ENCODE measurements at regions not wholly inside any gene's neighbourhood (a gene's known extent, or its start where the extent isn't known, plus 50 kb on each side); places are given as distances from the start of the nearest gene placed in this dataset.

DNA sequence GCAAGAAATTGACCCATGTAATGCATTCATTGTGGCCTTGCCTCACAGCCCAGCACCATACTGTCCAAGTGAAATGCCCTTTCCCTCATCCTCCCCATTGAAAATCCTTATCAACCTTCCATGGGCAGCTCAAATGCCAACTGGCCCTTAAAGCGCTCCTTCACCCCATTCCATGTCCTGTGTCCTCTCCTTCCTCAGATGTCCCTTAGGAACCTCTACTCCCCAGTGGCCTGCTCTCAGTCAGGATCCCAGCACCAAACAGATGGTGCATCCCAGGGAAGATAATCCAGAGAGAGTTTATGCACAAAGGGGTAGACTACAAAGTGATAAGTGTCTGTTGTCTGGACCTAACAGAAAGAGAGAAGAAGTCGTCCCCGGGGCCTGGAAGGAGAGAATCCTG, 407.4 kb upstream of the ZNF507 start:
- Histone ChIP-seq H3K4me2 (no peak overlapping the region), H3K27me3 (ENCODE audit: insufficient read depth) (no peaks in the 10 kb centered on the region), H3K4me3 (ENCODE audit: low read depth in 2 of 2, low read length in 1 of 2) (no peak overlapping the region), H2AFZ (ENCODE audit: low read depth) (no peak overlapping the region), H3F3A (replicated peaks; ENCODE audit: insufficient read depth) (no peaks in the 10 kb centered on the region), H3K27ac (ENCODE audit: low read depth in 2 of 2, low read length in 1 of 2) (no peak overlapping the region), H3K36me3 (replicated peaks in 1 of 2; ENCODE audit: control insufficient read depth in 1 of 2, insufficient read depth in 2 of 2, low read length in 1 of 2) (no peaks in the 10 kb centered on the region), H3K4me1 (ENCODE audit: control insufficient read depth in 1 of 2, insufficient read depth in 2 of 2, low read depth in 1 of 2, low read length in 1 of 2) (peaks cover 0 to 3% of the 10 kb centered on the region in 2 experiments; a peak in 2 of 4 replicates), H3K79me2 (ENCODE audit: insufficient read depth) (no peaks in the 10 kb centered on the region), H4K20me1 (ENCODE audit: insufficient read depth) (no peaks in the 10 kb centered on the region), H3K9me3 (no peaks in the 10 kb centered on the region), H3K9me2 (no peaks in the 10 kb centered on the region), H3K9ac (no peak overlapping the region)
- CTCF ChIA-PET: no interaction called here
- DNase-seq: no peak
- POLR2A ChIA-PET: no interaction called here
- TF ChIP-seq FOXM1 (IDR thresholded peaks at IDR 0.05; ENCODE audit: low read depth) (no peak), TCF12 (IDR thresholded peaks at IDR 0.05) (no peak), MXI1 (IDR thresholded peaks at IDR 0.05; ENCODE audit: low read depth, low read length) (no peak), RXRA (IDR thresholded peaks at IDR 0.05; ENCODE audit: borderline replicate concordance, low read depth) (no peak), EP300 (IDR thresholded peaks at IDR 0.05; ENCODE audit: borderline replicate concordance in 1 of 2, low read depth in 1 of 2, low read length in 1 of 2) (no peak), RAD21 (IDR thresholded peaks at IDR 0.05; ENCODE audit: low read length) (no peak), ZBTB33 (IDR thresholded peaks at IDR 0.05; ENCODE audit: borderline replicate concordance, low read depth) (no peak), USF1 (IDR thresholded peaks at IDR 0.05; ENCODE audit: borderline replicate concordance, low read depth) (no peak)
- TF ChIP-seq, protein P1, sequence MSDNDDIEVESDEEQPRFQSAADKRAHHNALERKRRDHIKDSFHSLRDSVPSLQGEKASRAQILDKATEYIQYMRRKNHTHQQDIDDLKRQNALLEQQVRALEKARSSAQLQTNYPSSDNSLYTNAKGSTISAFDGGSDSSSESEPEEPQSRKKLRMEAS (IDR thresholded peaks at IDR 0.05; ENCODE audit: low read depth): no peak
- TF ChIP-seq, protein P2, sequence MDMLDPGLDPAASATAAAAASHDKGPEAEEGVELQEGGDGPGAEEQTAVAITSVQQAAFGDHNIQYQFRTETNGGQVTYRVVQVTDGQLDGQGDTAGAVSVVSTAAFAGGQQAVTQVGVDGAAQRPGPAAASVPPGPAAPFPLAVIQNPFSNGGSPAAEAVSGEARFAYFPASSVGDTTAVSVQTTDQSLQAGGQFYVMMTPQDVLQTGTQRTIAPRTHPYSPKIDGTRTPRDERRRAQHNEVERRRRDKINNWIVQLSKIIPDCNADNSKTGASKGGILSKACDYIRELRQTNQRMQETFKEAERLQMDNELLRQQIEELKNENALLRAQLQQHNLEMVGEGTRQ (IDR thresholded peaks at IDR 0.05; ENCODE audit: borderline replicate concordance, low read depth, low read length): no peak
- TF ChIP-seq, protein P3, sequence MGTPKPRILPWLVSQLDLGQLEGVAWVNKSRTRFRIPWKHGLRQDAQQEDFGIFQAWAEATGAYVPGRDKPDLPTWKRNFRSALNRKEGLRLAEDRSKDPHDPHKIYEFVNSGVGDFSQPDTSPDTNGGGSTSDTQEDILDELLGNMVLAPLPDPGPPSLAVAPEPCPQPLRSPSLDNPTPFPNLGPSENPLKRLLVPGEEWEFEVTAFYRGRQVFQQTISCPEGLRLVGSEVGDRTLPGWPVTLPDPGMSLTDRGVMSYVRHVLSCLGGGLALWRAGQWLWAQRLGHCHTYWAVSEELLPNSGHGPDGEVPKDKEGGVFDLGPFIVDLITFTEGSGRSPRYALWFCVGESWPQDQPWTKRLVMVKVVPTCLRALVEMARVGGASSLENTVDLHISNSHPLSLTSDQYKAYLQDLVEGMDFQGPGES (IDR thresholded peaks at IDR 0.05; ENCODE audit: low read depth, low read length): no peak
- 16% methylated on average over 3 of the region's 3 CpGs for WGBS (ENCODE audit: low lambda C conversion rate)

DNA sequence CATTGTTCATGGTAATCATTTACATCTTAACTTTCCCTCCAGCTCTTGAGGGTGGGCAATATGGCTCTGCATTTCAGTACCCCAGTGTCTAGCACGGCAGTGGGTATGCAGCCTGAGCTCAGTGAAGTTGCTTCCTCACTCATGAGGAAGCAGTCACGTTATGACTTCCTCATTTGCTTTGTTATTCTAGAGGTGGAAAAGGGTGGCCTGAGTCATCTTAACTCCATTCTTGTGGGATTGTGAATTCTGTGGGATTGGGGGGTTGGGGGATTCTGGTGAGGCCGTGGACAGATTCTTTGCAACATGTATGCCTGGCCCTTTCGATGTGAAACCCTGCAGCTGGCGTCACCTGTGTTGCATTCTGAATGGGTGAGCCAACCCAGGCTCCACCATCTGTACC, 406.7 kb upstream of the ZNF507 start:
- no peak overlapping the region for H3K9ac ChIP-seq
- CTCF ChIA-PET: no interaction called here
- no peaks in the 10 kb centered on the region for H3F3A ChIP-seq (replicated peaks; ENCODE audit: insufficient read depth)
- no peak overlapping the region for H3K4me2 ChIP-seq
- H4K20me1 ChIP-seq (ENCODE audit: insufficient read depth): no peaks in the 10 kb centered on the region
- H2AFZ ChIP-seq (ENCODE audit: low read depth): no peak overlapping the region
- POLR2A ChIA-PET: no interaction called here
- DNase-seq: no peak
- H3K4me1 ChIP-seq (ENCODE audit: control insufficient read depth in 1 of 2, insufficient read depth in 2 of 2, low read depth in 1 of 2, low read length in 1 of 2): peaks cover 0 to 7% of the 10 kb centered on the region in 2 experiments; a peak in 2 of 4 replicates
- no peaks in the 10 kb centered on the region for H3K27me3 ChIP-seq (ENCODE audit: insufficient read depth)
- 15% methylated on average over 3 of the region's 5 CpGs for WGBS (ENCODE audit: low lambda C conversion rate)
- no peak overlapping the region for H3K27ac ChIP-seq (ENCODE audit: low read depth in 2 of 2, low read length in 1 of 2)
- TF ChIP-seq TCF12 (IDR thresholded peaks at IDR 0.05): no peak
- TF ChIP-seq GABPA (IDR thresholded peaks at IDR 0.05; ENCODE audit: low read depth): no peak
- no peak for TF ChIP-seq JUND (IDR thresholded peaks at IDR 0.05)
- TF ChIP-seq ELF1 (IDR thresholded peaks at IDR 0.05): no peak
- TF ChIP-seq USF1 (IDR thresholded peaks at IDR 0.05; ENCODE audit: borderline replicate concordance, low read depth): no peak
- H3K4me3 ChIP-seq (ENCODE audit: low read depth in 2 of 2, low read length in 1 of 2): no peak overlapping the region
- no peaks in the 10 kb centered on the region for H3K79me2 ChIP-seq (ENCODE audit: insufficient read depth)
- no peaks in the 10 kb centered on the region for H3K36me3 ChIP-seq (replicated peaks in 1 of 2; ENCODE audit: control insufficient read depth in 1 of 2, insufficient read depth in 2 of 2, low read length in 1 of 2)
- H3K9me2 ChIP-seq: no peaks in the 10 kb centered on the region
- no peaks in the 10 kb centered on the region for H3K9me3 ChIP-seq

Measured in SK-N-SH (cell line).